Transverse colon (tissue), 4 donors: ENCODE measurements at regions not wholly inside any gene's neighbourhood (a gene's known extent, or its start where the extent isn't known, plus 50 kb on each side); places are given as distances from the start of the nearest gene placed in this dataset.

ENCODE experiments used
- DNase-seq: peaks from one replicate; pipeline ENCODE4 v3.0.0-alpha.2; 2019
- H3K27ac ChIP-seq, 4 donors: fragments of 200-600 bp; sonication (generic); 2 replicates each; pipeline ENCODE4 v1.5.1; 2016 to 2018; ENCODE audit warnings: inconsistent platforms in 4 of 4
- H3K27me3 ChIP-seq: fragments of 200-600 bp; sonication (generic); 2 replicates; pipeline ENCODE4 v1.5.1; 2017; ENCODE audit warnings: inconsistent platforms
- H3K36me3 ChIP-seq, 4 donors: fragments of 200-600 bp; sonication (generic); 2 replicates each; pipeline ENCODE4 v1.5.1; 2017 to 2019; ENCODE audit warnings: inconsistent platforms in 4 of 4
- H3K4me1 ChIP-seq, 4 donors: fragments of 200-600 bp; sonication (generic); 2 replicates each; pipeline ENCODE4 v1.5.1; 2017 to 2020; ENCODE audit warnings: inconsistent platforms in 4 of 4
- H3K4me3 ChIP-seq, 4 donors: fragments of 200-600 bp; sonication (generic); 1 replicate in 1 of 4; 2 replicates in 3 of 4; pipeline versions ENCODE4 v1.5.1 to v1.6.1; 2017 to 2019; ENCODE audit warnings: inconsistent platforms in 4 of 4
- H3K9me3 ChIP-seq, 2 donors: fragments of 200-600 bp; sonication (generic); 2 replicates each; pipeline ENCODE4 v1.5.1; 2017 to 2019; ENCODE audit warnings: inconsistent platforms in 2 of 2
- EP300 ChIP-seq: sonication (generic); formaldehyde crosslinking; IDR thresholded peaks from one replicate; pipeline ENCODE4 v1.6.1; 2017; ENCODE audit warnings: antibody characterized with exemption, low read depth
- POLR2A ChIP-seq: fragments of 450-650 bp; IDR thresholded peaks from one replicate; pipeline ENCODE4 v1.6.1; 2016; ENCODE audit warnings: antibody characterized with exemption, mild to moderate bottlenecking, moderate library complexity
- POLR2AphosphoS5 ChIP-seq, 3 donors: sonication (generic); formaldehyde crosslinking; IDR thresholded peaks; one replicate each; pipeline ENCODE4 v1.6.1; 2016; ENCODE audit warnings: antibody characterized with exemption in 3 of 3
- WGBS, 2 donors: methylation state at CpG; one replicate each; pipeline ENCODE4 v1.1.5; 2018; ENCODE audit warnings: low coverage in 1 of 2; 5-methylcytosine and 5-hydroxymethylcytosine counted together
- in situ Hi-C, 4 donors: fragments of 200-750 bp; cut with MboI; loops; one replicate each; pipeline versions ENCODE4 v1.15.0 to v1.15.1; 2017; ENCODE audit warnings: low sequenced_read_pairs in 3 of 4, low pct_ligation_motif_present in 1 of 4, low pct_unique_long_range_greater_than_20kb in 1 of 4
- intact Hi-C: fragments of 100-400 bp; cut with DNase I; formaldehyde crosslinking; loops from one replicate; pipeline ENCODE4 v1.15.1; 2023; ENCODE audit warnings: low total_unique reads
- TF ChIP-seq, protein P1 (sequence below), 5 experiments: fragments of 200-600 bp in 3 of 5; fragments of 450-650 bp in 2 of 5; sonication (generic) in 3 of 5; IDR thresholded peaks; 1 replicate in 2 of 5; 2 replicates in 3 of 5; pipeline ENCODE4 v1.5.1; 2016 to 2017; ENCODE audit warnings: antibody characterized with exemption in 5 of 5, inconsistent platforms in 3 of 5, mild to moderate bottlenecking in 2 of 5, moderate library complexity in 1 of 5

DNA sequence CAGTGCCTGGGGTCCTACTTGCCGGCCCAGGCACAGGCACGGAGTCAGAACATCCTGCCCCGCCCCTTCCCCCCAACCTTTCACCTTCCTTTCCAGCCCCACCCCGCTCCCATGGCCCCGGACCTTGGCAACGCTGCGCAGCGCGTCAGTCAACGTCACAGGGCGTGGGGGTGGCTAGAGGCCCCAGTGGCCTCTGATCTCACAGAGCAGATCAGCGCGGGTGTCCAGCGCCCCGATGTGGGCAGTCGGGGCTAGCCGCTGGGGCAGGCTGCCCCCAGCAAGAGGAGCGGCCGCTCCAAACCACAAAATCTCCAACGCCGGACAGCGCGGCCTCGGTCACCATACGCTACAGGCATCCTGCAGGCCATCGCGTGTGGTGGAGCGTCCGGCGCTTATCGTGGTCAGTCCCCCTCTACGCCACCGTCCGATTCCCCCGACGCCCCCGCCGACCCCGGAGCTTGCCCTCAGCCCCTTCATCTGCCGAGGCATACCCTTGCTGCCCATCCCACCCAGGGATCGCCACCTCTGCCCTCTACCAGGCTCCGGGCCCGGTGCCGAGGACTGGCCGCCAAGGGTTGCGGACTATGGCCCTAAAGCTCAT is 69.6 kb upstream of the APOOL start:
- no peak overlapping the region for H3K4me3 ChIP-seq
- WGBS, 2 donors: 93% methylated on average over 39 of the region's 46 CpGs; no CpG with 5 or more reads in 1 of the 2 donors
- no peak for TF ChIP-seq POLR2A
- TF ChIP-seq POLR2AphosphoS5 (IDR thresholded peaks at IDR 0.05): no peak
- no peak for TF ChIP-seq EP300
- TF ChIP-seq, protein P1, sequence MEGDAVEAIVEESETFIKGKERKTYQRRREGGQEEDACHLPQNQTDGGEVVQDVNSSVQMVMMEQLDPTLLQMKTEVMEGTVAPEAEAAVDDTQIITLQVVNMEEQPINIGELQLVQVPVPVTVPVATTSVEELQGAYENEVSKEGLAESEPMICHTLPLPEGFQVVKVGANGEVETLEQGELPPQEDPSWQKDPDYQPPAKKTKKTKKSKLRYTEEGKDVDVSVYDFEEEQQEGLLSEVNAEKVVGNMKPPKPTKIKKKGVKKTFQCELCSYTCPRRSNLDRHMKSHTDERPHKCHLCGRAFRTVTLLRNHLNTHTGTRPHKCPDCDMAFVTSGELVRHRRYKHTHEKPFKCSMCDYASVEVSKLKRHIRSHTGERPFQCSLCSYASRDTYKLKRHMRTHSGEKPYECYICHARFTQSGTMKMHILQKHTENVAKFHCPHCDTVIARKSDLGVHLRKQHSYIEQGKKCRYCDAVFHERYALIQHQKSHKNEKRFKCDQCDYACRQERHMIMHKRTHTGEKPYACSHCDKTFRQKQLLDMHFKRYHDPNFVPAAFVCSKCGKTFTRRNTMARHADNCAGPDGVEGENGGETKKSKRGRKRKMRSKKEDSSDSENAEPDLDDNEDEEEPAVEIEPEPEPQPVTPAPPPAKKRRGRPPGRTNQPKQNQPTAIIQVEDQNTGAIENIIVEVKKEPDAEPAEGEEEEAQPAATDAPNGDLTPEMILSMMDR (IDR thresholded peaks at IDR 0.05): no peak
- intact Hi-C loops: no loop called here
- no peaks in the 10 kb centered on the region for H3K9me3 ChIP-seq
- DNase-seq: no peak
- in situ Hi-C loops: no loop called here
- H3K36me3 ChIP-seq: no peaks in the 10 kb centered on the region
- no peaks in the 10 kb centered on the region for H3K27me3 ChIP-seq
- H3K27ac ChIP-seq: no peak overlapping the region
- H3K4me1 ChIP-seq: no peaks in the 10 kb centered on the region
